ENCODE measurements at regions not wholly inside any gene's neighbourhood (a gene's known extent, or its start where the extent isn't known, plus 50 kb on each side); places are given as distances from the start of the nearest gene placed in this dataset.

DNA sequence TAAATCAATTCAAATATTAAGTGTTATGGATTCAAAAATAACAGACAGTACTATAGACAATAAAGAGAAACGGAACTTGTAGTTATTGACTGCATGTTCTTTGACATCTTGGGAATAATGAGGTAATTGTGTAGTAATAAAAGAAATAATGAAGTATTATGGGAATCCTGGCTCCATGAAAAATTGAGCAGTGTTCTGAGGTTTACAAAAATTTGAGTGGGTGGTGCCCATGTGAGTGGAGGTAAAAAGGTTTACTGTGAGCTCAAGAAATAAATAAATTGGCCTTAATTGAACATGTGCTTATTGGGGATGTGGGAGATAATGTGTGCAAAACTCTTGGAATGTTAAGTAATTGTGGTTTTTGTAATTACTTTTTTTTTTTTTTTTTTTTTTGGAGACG is 1013.7 kb upstream of the GJE1 start:
- TF ChIP-seq, protein P1, sequence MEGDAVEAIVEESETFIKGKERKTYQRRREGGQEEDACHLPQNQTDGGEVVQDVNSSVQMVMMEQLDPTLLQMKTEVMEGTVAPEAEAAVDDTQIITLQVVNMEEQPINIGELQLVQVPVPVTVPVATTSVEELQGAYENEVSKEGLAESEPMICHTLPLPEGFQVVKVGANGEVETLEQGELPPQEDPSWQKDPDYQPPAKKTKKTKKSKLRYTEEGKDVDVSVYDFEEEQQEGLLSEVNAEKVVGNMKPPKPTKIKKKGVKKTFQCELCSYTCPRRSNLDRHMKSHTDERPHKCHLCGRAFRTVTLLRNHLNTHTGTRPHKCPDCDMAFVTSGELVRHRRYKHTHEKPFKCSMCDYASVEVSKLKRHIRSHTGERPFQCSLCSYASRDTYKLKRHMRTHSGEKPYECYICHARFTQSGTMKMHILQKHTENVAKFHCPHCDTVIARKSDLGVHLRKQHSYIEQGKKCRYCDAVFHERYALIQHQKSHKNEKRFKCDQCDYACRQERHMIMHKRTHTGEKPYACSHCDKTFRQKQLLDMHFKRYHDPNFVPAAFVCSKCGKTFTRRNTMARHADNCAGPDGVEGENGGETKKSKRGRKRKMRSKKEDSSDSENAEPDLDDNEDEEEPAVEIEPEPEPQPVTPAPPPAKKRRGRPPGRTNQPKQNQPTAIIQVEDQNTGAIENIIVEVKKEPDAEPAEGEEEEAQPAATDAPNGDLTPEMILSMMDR (IDR thresholded peaks at IDR 0.05; ENCODE audit: low read length) = no peak
- no peak for TF ChIP-seq EZH2 (IDR thresholded peaks at IDR 0.05; ENCODE audit: borderline replicate concordance, low read length)
